ENCODE measurements at regions not wholly inside any gene's neighbourhood (a gene's known extent, or its start where the extent isn't known, plus 50 kb on each side); places are given as distances from the start of the nearest gene placed in this dataset.

DNA sequence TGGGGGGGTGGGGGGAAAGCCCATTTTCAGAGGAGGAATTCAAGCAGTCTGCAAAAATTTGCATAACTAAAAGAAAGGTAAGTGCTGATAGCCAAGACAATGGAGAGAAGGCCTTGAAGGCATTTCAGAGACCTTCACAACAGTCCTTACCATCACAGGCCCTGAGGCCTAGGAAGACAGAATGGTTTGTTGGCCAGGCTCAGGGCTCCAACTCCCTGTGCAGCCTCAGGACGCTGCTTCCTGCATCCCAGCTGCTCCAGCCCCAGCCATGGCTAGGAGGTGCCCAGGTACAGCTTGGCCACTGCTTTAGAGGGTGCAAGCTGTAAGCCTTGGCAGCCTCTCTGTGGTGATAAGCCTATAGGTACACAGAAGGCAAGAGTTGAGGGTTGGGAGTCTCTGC lies 571.6 kb downstream of the MATN1 start:
- TF ChIP-seq, protein P1, sequence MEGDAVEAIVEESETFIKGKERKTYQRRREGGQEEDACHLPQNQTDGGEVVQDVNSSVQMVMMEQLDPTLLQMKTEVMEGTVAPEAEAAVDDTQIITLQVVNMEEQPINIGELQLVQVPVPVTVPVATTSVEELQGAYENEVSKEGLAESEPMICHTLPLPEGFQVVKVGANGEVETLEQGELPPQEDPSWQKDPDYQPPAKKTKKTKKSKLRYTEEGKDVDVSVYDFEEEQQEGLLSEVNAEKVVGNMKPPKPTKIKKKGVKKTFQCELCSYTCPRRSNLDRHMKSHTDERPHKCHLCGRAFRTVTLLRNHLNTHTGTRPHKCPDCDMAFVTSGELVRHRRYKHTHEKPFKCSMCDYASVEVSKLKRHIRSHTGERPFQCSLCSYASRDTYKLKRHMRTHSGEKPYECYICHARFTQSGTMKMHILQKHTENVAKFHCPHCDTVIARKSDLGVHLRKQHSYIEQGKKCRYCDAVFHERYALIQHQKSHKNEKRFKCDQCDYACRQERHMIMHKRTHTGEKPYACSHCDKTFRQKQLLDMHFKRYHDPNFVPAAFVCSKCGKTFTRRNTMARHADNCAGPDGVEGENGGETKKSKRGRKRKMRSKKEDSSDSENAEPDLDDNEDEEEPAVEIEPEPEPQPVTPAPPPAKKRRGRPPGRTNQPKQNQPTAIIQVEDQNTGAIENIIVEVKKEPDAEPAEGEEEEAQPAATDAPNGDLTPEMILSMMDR (IDR thresholded peaks at IDR 0.05; ENCODE audit: low read depth, low read length, poor library complexity, severe bottlenecking): no peak
- TF ChIP-seq EZH2phosphoT487 (IDR thresholded peaks at IDR 0.05; ENCODE audit: borderline replicate concordance, low read length): no peak
